Endothelial cell of umbilical vein (primary cell): ENCODE measurements at regions not wholly inside any gene's neighbourhood (a gene's known extent, or its start where the extent isn't known, plus 50 kb on each side); places are given as distances from the start of the nearest gene placed in this dataset.

Source experiments
- CTCF ChIP-seq, 2 donors: IDR thresholded peaks; 1 replicate in 1 of 2; 2 replicates in 1 of 2; pipeline ENCODE4 v1.5.1; 2011; ENCODE audit warnings: low read length in 2 of 2, mild to moderate bottlenecking in 2 of 2, moderate library complexity in 2 of 2, control low read depth in 1 of 2, inconsistent platforms in 1 of 2, low read depth in 1 of 2; ENCODE audit not compliant: insufficient read depth in 1 of 2; ENCODE audit errors: extremely low read depth in 1 of 2
- EZH2 ChIP-seq: IDR thresholded peaks from 2 replicates; pipeline ENCODE4 v1.6.1; 2012; ENCODE audit warnings: borderline replicate concordance, low read depth, mild to moderate bottlenecking, moderate library complexity, low read length, inconsistent platforms; ENCODE audit not compliant: severe bottlenecking
- FOS ChIP-seq: IDR thresholded peaks from 2 replicates; pipeline ENCODE4 v1.6.1; 2011; ENCODE audit warnings: mild to moderate bottlenecking, low read length, moderate library complexity, borderline replicate concordance; ENCODE audit not compliant: insufficient read depth
- GATA2 ChIP-seq: IDR thresholded peaks from 2 replicates; pipeline ENCODE4 v1.7.0; 2011; ENCODE audit warnings: low read depth, mild to moderate bottlenecking, moderate library complexity, mixed read lengths, low read length; ENCODE audit not compliant: insufficient read length, insufficient read depth
- JUN ChIP-seq: IDR thresholded peaks from 2 replicates; pipeline ENCODE4 v1.6.1; 2011; ENCODE audit warnings: borderline replicate concordance, low read depth; ENCODE audit not compliant: insufficient read length, insufficient read depth
- MAX ChIP-seq: IDR thresholded peaks from 2 replicates; pipeline ENCODE4 v1.6.1; 2011; ENCODE audit not compliant: insufficient read depth, insufficient read length
- MYC ChIP-seq: IDR thresholded peaks from one replicate; pipeline ENCODE4 v1.6.1; 2011; ENCODE audit warnings: mild to moderate bottlenecking, low read depth, low read length
- POLR2A ChIP-seq: IDR thresholded peaks from 2 replicates; pipeline ENCODE4 v1.6.1; 2012; ENCODE audit warnings: low read depth, mild to moderate bottlenecking, control low read depth, low read length
- POLR2AphosphoS5 ChIP-seq: IDR thresholded peaks from 2 replicates; pipeline ENCODE4 v1.6.1; 2012; ENCODE audit warnings: low read depth, mild to moderate bottlenecking, control low read depth, low read length, moderate library complexity; ENCODE audit not compliant: insufficient read depth

DNA sequence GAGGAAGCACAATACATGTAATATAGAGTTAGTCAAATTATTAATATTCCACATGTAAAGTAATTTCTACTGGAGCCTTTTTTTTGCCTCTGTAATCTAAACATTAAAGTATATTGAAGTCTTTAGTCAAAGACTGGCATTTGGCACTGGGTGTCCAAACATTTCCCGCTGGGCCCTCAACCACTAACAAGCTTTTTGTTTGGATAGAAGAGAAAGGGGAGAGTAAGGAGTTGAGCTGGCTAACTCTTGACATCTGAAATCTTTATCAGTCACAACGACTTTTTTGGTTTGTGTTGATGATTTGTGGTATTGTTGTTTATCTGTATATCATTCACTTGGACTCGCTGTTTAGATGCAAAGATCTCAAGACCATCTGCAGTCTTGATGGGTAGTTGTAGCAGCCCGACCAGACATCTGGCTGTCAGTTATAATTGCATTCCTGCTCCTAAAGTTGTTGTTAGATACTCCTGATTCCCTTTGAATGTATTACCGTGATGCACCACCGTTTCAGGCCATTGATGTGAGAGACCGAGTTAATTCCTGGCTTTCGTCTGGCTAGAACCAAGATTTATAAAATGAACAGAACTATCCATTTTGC is 379.6 kb downstream of the MTX2 start:
- no peak for TF ChIP-seq CTCF (IDR thresholded peaks at IDR 0.05; ENCODE audit: extremely low read depth in 1 of 2, insufficient read depth in 1 of 2, low read depth in 1 of 2, low read length in 2 of 2)
- no peak for TF ChIP-seq POLR2AphosphoS5
- TF ChIP-seq POLR2A, result no peak
- TF ChIP-seq EZH2, result no peak
- TF ChIP-seq MAX, result no peak
- TF ChIP-seq MYC, result no peak
- no peak for TF ChIP-seq FOS
- TF ChIP-seq GATA2, result no peak
- TF ChIP-seq JUN, result no peak
